Transverse colon (tissue), 4 donors: ENCODE measurements at regions not wholly inside any gene's neighbourhood (a gene's known extent, or its start where the extent isn't known, plus 50 kb on each side); places are given as distances from the start of the nearest gene placed in this dataset.

ENCODE experiments used
- DNase-seq: peaks from one replicate; pipeline ENCODE4 v3.0.0-alpha.2; 2019
- H3K27ac ChIP-seq, 4 donors: fragments of 200-600 bp; sonication (generic); 2 replicates each; pipeline ENCODE4 v1.5.1; 2016 to 2018; ENCODE audit warnings: inconsistent platforms in 4 of 4
- H3K27me3 ChIP-seq: fragments of 200-600 bp; sonication (generic); 2 replicates; pipeline ENCODE4 v1.5.1; 2017; ENCODE audit warnings: inconsistent platforms
- H3K36me3 ChIP-seq, 4 donors: fragments of 200-600 bp; sonication (generic); 2 replicates each; pipeline ENCODE4 v1.5.1; 2017 to 2019; ENCODE audit warnings: inconsistent platforms in 4 of 4
- H3K4me1 ChIP-seq, 4 donors: fragments of 200-600 bp; sonication (generic); 2 replicates each; pipeline ENCODE4 v1.5.1; 2017 to 2020; ENCODE audit warnings: inconsistent platforms in 4 of 4
- H3K4me3 ChIP-seq, 4 donors: fragments of 200-600 bp; sonication (generic); 1 replicate in 1 of 4; 2 replicates in 3 of 4; pipeline versions ENCODE4 v1.5.1 to v1.6.1; 2017 to 2019; ENCODE audit warnings: inconsistent platforms in 4 of 4
- H3K9me3 ChIP-seq, 2 donors: fragments of 200-600 bp; sonication (generic); 2 replicates each; pipeline ENCODE4 v1.5.1; 2017 to 2019; ENCODE audit warnings: inconsistent platforms in 2 of 2
- CTCF ChIP-seq, 5 experiments: fragments of 200-600 bp in 3 of 5; fragments of 450-650 bp in 2 of 5; sonication (generic) in 3 of 5; IDR thresholded peaks; 1 replicate in 2 of 5; 2 replicates in 3 of 5; pipeline ENCODE4 v1.5.1; 2016 to 2017; ENCODE audit warnings: antibody characterized with exemption in 5 of 5, inconsistent platforms in 3 of 5, mild to moderate bottlenecking in 2 of 5, moderate library complexity in 1 of 5
- EP300 ChIP-seq: sonication (generic); formaldehyde crosslinking; IDR thresholded peaks from one replicate; pipeline ENCODE4 v1.6.1; 2017; ENCODE audit warnings: antibody characterized with exemption, low read depth
- POLR2A ChIP-seq: fragments of 450-650 bp; IDR thresholded peaks from one replicate; pipeline ENCODE4 v1.6.1; 2016; ENCODE audit warnings: antibody characterized with exemption, mild to moderate bottlenecking, moderate library complexity
- POLR2AphosphoS5 ChIP-seq, 3 donors: sonication (generic); formaldehyde crosslinking; IDR thresholded peaks; one replicate each; pipeline ENCODE4 v1.6.1; 2016; ENCODE audit warnings: antibody characterized with exemption in 3 of 3
- WGBS, 2 donors: methylation state at CpG; one replicate each; pipeline ENCODE4 v1.1.5; 2018; ENCODE audit warnings: low coverage in 1 of 2; 5-methylcytosine and 5-hydroxymethylcytosine counted together
- in situ Hi-C, 4 donors: fragments of 200-750 bp; cut with MboI; loops; one replicate each; pipeline versions ENCODE4 v1.15.0 to v1.15.1; 2017; ENCODE audit warnings: low sequenced_read_pairs in 3 of 4, low pct_ligation_motif_present in 1 of 4, low pct_unique_long_range_greater_than_20kb in 1 of 4
- intact Hi-C: fragments of 100-400 bp; cut with DNase I; formaldehyde crosslinking; loops from one replicate; pipeline ENCODE4 v1.15.1; 2023; ENCODE audit warnings: low total_unique reads

GRCh38 chr21:21661741-21662140 lies 663.5 kb downstream of the NCAM2 start:
- Histone ChIP-seq H3K27me3 (no peaks in the 10 kb centered on the region), H3K9me3 (no peaks in the 10 kb centered on the region), H3K36me3 (no peaks in the 10 kb centered on the region), H3K4me1 (no peaks in the 10 kb centered on the region), H3K27ac (no peak overlapping the region), H3K4me3 (no peak overlapping the region)
- TF ChIP-seq POLR2A, result no peak
- TF ChIP-seq POLR2AphosphoS5 (IDR thresholded peaks at IDR 0.05), result no peak
- no peak for TF ChIP-seq EP300
- TF ChIP-seq CTCF (IDR thresholded peaks at IDR 0.05), result no peak
- intact Hi-C loops (no loop called here), in situ Hi-C loops (no loop called here)
- DNase-seq, result no peak
- 42 to 57% methylated on average over 1 of the region's 1 CpG for WGBS, 2 donors

GRCh38 chr21:21662776-21663175 lies 664.6 kb downstream of the NCAM2 start:
- no peak overlapping the region for H3K4me3 ChIP-seq
- TF ChIP-seq POLR2A, result no peak
- no peak for TF ChIP-seq EP300
- TF ChIP-seq POLR2AphosphoS5 (IDR thresholded peaks at IDR 0.05), result no peak
- TF ChIP-seq CTCF (IDR thresholded peaks at IDR 0.05), result no peak
- in situ Hi-C loops (no loop called here), intact Hi-C loops (no loop called here)
- H3K9me3 ChIP-seq, result no peaks in the 10 kb centered on the region
- no peaks in the 10 kb centered on the region for H3K4me1 ChIP-seq
- no peak overlapping the region for H3K27ac ChIP-seq
- H3K36me3 ChIP-seq, result no peaks in the 10 kb centered on the region
- H3K27me3 ChIP-seq, result no peaks in the 10 kb centered on the region
- 71 to 77% methylated on average over 1 of the region's 1 CpG for WGBS, 2 donors
- DNase-seq, result no peak

GRCh38 chr21:21664871-21665270 lies 666.7 kb downstream of the NCAM2 start:
- WGBS, 2 donors, result 74 to 78% methylated on average over 5 of the region's 5 CpGs

GRCh38 chr21:21666689-21667088 lies 668.5 kb downstream of the NCAM2 start:
- Histone ChIP-seq H3K27me3 (no peaks in the 10 kb centered on the region), H3K36me3 (no peaks in the 10 kb centered on the region), H3K4me1 (no peaks in the 10 kb centered on the region), H3K4me3 (no peak overlapping the region), H3K27ac (no peak overlapping the region), H3K9me3 (no peaks in the 10 kb centered on the region)
- no peak for TF ChIP-seq POLR2A
- no peak for TF ChIP-seq EP300
- no peak for TF ChIP-seq POLR2AphosphoS5 (IDR thresholded peaks at IDR 0.05)
- TF ChIP-seq CTCF (IDR thresholded peaks at IDR 0.05), result no peak
- WGBS, 2 donors, result 80 to 81% methylated on average over 1 of the region's 1 CpG
- no peak for DNase-seq
- in situ Hi-C loops, result no loop called here
- intact Hi-C loops, result no loop called here

More at GRCh38 chr21:21664871-21665270, 666.7 kb downstream of the NCAM2 start:
- no peak for DNase-seq
- Histone ChIP-seq H3K36me3 (no peaks in the 10 kb centered on the region), H3K27me3 (no peaks in the 10 kb centered on the region), H3K4me3 (no peak overlapping the region), H3K4me1 (no peaks in the 10 kb centered on the region), H3K27ac (no peak overlapping the region), H3K9me3 (no peaks in the 10 kb centered on the region)
- TF ChIP-seq POLR2AphosphoS5 (IDR thresholded peaks at IDR 0.05) (no peak), EP300 (no peak), POLR2A (no peak), CTCF (IDR thresholded peaks at IDR 0.05) (no peak)
- in situ Hi-C loops (no loop called here), intact Hi-C loops (no loop called here)
